ENCODE measurements at regions not wholly inside any gene's neighbourhood (a gene's known extent, or its start where the extent isn't known, plus 50 kb on each side); places are given as distances from the start of the nearest gene placed in this dataset.
A peak's percentile ranks its signal among the peaks of the same experiment; 100 is the strongest.

DNA sequence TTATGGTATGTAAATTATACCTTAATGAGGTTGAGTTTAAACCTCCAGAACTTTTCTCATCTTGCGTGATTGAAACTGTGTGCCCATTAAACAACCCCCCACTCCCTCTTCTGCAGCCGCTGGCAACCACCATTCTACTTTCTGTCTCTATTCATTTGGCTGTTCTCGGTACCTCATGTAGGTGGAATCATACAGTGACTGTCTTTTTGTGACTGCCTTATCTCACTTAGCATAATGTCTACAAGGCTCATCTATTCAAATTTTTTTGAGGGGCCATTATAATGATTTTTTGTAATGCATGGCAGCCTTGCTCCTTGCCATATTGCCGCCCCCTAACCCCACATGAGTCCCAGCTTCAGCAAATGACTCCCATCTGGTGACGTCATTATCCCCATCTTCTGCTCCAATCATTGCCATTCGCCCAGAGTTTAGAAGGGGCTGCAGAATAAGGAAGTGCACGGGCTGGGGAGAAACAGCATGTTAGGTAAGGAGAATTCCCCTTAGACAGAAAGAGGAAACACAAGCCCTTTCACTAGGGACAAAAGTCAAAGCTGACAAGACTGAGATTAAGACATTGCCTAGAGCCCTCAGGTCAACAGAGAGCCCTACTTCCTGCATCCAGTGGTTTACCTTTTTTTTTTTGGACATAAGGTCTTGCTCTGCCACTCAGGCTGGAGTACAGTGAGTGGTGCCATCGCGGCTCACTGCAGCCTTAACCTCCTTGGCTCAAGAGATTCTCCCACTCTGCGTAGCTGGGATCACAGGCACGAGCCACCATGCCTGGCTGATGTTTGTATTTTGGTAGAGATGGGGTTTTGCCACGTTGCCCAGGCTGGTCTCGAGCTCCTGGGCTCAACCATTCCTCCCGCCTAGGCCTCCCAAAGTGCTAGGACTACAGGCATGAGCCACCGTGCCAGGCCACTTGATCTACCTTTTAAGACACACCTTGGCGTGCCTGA lies 78.4 kb upstream of the ERRFI1 start:
- no peak for ATAC-seq

DNA sequence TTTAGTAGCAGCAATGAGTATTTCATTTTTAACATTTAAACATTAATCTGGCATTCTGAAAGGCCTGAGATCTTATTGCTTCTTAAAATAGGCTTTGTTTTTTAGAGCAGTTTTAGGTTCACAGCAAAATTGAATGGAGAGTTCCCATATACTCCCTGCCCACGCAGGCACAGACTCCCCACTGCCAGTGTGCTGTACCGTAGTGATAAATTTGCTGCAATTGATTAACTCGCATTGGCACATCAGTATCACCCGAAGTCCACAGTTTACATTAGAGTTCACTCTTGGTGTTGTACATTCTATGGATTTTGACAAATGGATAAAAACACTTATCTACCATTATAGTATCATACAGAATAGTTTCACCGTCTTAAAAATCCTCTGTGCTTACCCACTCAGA lies 71.8 kb upstream of the ERRFI1 start:
- ATAC-seq, result peak; percentile 27
- no peak for TF ChIP-seq ZNF565 (CRISPR knock-in tag; conservative IDR thresholded peaks at IDR 0.05; ENCODE audit: low read depth)
- no peak for TF ChIP-seq TCF4 (CRISPR knock-in tag; IDR thresholded peaks at IDR 0.05; ENCODE audit: borderline replicate concordance)
- no peak for TF ChIP-seq ESRRG (CRISPR knock-in tag; IDR thresholded peaks at IDR 0.05)
- TF ChIP-seq TSHZ2 (CRISPR knock-in tag; IDR thresholded peaks at IDR 0.05), result no peak
- no peak for TF ChIP-seq SNAI2 (CRISPR knock-in tag; IDR thresholded peaks at IDR 0.05)
- no peak for TF ChIP-seq ARNTL (CRISPR knock-in tag; IDR thresholded peaks at IDR 0.05; ENCODE audit: borderline replicate concordance, low read depth)
- TF ChIP-seq, protein P1, sequence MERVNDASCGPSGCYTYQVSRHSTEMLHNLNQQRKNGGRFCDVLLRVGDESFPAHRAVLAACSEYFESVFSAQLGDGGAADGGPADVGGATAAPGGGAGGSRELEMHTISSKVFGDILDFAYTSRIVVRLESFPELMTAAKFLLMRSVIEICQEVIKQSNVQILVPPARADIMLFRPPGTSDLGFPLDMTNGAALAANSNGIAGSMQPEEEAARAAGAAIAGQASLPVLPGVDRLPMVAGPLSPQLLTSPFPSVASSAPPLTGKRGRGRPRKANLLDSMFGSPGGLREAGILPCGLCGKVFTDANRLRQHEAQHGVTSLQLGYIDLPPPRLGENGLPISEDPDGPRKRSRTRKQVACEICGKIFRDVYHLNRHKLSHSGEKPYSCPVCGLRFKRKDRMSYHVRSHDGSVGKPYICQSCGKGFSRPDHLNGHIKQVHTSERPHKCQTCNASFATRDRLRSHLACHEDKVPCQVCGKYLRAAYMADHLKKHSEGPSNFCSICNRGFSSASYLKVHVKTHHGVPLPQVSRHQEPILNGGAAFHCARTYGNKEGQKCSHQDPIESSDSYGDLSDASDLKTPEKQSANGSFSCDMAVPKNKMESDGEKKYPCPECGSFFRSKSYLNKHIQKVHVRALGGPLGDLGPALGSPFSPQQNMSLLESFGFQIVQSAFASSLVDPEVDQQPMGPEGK (CRISPR knock-in tag; IDR thresholded peaks at IDR 0.05; ENCODE audit: borderline replicate concordance), result no peak
- TF ChIP-seq OSR1 (CRISPR knock-in tag; IDR thresholded peaks at IDR 0.05), result no peak
- TF ChIP-seq ZC3H10 (CRISPR knock-in tag; IDR thresholded peaks at IDR 0.05), result no peak
- TF ChIP-seq ZNF8 (CRISPR knock-in tag; IDR thresholded peaks at IDR 0.05), result no peak

More for the DNA sequence above, 78.4 kb upstream of the ERRFI1 start:
- TF ChIP-seq GLIS3 (CRISPR knock-in tag; IDR thresholded peaks at IDR 0.05) (no peak), CSDC2 (CRISPR knock-in tag; IDR thresholded peaks at IDR 0.05) (no peak), ZNF70 (CRISPR knock-in tag; IDR thresholded peaks at IDR 0.05) (no peak), PPARA (CRISPR knock-in tag; IDR thresholded peaks at IDR 0.05; ENCODE audit: borderline replicate concordance) (no peak), ZC3H10 (CRISPR knock-in tag; IDR thresholded peaks at IDR 0.05) (no peak), POU6F1 (CRISPR knock-in tag; IDR thresholded peaks at IDR 0.05; ENCODE audit: borderline replicate concordance, low read depth) (no peak), ZFP30 (CRISPR knock-in tag; IDR thresholded peaks at IDR 0.05) (no peak), ARNTL (CRISPR knock-in tag; IDR thresholded peaks at IDR 0.05; ENCODE audit: borderline replicate concordance, low read depth) (no peak), RARB (CRISPR knock-in tag; IDR thresholded peaks at IDR 0.05) (no peak)

GRCh38 chr1:8097077-8097799 lies 71.1 kb upstream of the ERRFI1 start:
- peak; percentile 93 for ATAC-seq
- TF ChIP-seq ISL1 (CRISPR knock-in tag; IDR thresholded peaks at IDR 0.05) (peak; percentile 83), SNAI2 (CRISPR knock-in tag; IDR thresholded peaks at IDR 0.05) (no peak), ZC3H10 (CRISPR knock-in tag; IDR thresholded peaks at IDR 0.05) (peak; percentile 61)

DNA sequence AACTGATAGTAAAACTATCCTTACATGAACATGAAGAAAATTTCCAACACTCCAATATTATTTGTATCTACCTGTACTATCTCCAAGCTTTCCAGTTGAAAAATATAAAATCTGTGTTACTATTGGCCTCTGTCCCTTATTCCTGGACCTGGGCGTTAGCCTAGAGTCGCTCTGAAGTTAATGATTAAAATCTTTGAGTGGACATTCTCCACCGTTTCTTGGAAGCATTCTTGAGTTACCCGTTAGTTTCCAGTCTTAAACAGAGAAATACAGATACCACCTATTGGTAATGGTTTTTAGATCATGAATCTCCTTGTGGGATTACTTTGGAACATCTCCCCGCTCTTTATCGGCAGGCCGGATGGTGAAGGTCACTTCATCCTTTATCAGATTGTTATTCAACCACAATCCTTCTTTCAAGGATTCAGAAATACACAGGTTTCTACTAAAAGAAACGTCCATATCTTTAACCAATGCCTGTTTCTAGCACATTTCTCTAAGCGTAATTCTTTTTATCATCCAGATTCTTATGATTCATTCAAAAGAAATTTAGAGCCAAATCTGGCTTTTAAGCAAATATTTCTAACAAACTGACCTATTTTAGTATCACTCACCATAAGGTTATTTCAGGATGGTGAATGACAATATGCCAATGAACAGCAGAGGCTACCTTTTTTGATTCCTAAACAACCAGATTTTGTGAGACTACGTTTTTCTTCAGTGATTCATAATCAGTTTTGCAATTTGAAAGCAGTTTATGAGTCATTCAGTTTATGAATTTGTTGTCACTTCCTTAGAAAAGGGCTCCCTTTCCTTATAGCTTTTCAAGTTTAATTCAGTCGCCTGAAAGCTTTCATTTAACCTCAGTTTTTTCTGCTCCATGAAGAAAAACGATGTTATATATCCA lies 70.2 kb upstream of the ERRFI1 start:
- peak; percentile 46 for TF ChIP-seq ISL1 (CRISPR knock-in tag; IDR thresholded peaks at IDR 0.05)
- TF ChIP-seq GLIS3 (CRISPR knock-in tag; IDR thresholded peaks at IDR 0.05), result no peak
- ATAC-seq, result peak; percentile 64

Data from SK-N-SH treated with all-trans-retinoic acid at 6 μM for 48 hours (cell line).